HTR-8/SVneo (cell line): ENCODE measurements at regions not wholly inside any gene's neighbourhood (a gene's known extent, or its start where the extent isn't known, plus 50 kb on each side); places are given as distances from the start of the nearest gene placed in this dataset.

ENCODE experiments used
- DNase-seq: peaks from one replicate; pipeline ENCODE4 v3.0.0; 2011; ENCODE audit warnings: low spot score, mixed read lengths; ENCODE audit not compliant: insufficient read length
- FAIRE-seq: peaks from 2 replicates; lab custom pipeline; 2011; peaks lifted over from hg19 to GRCh38; lab: Jason Lieb, UNC

DNA sequence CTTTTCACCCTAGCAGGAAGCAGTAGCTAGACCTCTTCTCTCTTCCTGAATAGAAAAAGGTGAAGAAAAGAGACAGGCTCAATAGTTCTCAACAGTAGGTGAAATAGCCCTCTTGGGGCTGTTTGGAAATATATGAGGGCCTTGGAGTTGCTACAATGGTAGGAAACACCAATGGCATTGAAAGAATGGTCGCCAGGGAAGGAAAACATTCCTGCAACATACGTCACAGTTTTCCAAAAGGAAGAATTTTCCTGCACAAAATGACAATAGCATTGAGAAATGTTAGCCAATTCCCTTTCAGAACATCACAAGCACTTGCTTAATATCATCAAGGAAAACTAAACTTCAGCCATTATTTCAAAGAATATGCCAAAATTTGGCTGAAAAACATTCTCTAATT, 484.5 kb downstream of the IGSF11 start:
- DNase-seq (no peak), FAIRE-seq (no peak)

DNA sequence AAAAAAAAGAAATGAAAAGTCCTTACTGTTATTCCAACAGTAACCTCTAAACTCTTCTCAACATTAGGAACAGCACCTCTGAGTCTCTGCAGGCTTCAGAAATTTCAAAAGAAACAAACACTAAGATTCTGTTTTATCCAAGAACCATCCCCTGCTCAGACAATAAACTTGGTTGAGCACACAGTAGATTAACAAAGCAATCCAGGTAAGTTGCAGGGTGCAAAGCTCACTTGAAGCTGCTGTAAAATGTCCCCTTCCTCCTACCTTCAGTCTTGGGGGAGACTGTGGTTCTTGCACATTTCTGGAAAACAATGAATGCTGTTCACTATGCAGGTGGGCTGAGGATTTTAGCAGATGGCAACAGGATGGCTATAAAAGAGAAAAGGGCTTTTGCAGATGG, 484.1 kb downstream of the IGSF11 start:
- DNase-seq, result no peak
- FAIRE-seq, result no peak

DNA sequence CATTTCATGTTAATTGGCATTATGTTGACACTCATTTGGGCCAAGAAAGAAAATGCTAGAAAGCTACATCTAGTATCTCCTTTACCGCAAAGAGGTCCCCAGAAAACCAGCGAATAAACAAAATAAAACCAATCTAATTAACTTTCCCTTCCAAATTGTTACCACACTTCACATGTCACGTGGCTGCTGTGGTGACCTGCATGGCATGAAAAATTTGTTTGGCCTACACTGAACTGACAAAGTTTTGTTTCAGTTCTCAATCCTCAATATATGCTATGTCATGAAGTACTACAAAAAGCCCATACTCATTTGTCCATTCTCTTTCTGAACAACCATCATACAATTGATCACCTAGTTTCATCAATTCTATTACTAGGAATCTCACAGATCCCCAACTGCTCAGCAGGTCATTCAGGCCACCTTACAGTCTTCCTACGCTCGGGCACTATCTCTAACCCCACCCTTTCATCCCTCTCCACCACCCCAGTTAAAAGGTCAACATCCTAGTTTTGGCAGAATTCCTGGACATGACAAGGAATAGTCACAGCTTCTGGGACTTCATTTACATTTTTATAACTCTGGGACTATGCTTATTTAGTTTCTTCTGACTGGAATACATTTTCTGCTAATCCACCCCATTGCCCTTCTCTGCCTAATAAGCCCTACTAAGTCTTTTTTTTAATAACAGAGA, 480.4 kb downstream of the IGSF11 start:
- DNase-seq, result no peak

DNA sequence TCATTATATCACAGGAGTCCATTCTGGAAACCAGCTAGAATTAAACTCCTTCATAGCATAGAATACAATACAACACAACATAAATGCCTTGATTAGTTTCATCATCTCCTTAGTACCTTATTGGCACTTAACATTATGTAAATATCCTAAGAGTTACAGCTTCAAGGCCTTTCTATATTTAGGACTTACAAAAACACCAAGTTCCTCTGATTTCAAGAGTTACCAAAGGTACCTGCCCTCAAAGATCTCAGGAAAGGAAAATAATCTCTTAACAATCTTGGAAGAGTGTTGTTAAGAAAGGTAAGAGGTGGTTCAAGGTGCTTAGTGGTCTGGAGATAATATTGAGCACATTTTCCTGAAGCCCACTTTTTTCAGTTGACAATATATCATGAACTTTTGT, 477.7 kb downstream of the IGSF11 start:
- DNase-seq (no peak), FAIRE-seq (no peak)

More for the DNA sequence above, 480.4 kb downstream of the IGSF11 start:
- FAIRE-seq, result no peak

- FAIRE-seq, result no peak
- no peak for DNase-seq
These were observed 477.1 kb downstream of the IGSF11 start for GRCh38 chr3:118557513-118557912.

- FAIRE-seq (no peak), DNase-seq (no peak)
These were observed 475.4 kb downstream of the IGSF11 start for GRCh38 chr3:118559286-118559685.

GRCh38 chr3:118564800-118565199, 469.8 kb downstream of the IGSF11 start:
- DNase-seq (no peak), FAIRE-seq (no peak)

DNA sequence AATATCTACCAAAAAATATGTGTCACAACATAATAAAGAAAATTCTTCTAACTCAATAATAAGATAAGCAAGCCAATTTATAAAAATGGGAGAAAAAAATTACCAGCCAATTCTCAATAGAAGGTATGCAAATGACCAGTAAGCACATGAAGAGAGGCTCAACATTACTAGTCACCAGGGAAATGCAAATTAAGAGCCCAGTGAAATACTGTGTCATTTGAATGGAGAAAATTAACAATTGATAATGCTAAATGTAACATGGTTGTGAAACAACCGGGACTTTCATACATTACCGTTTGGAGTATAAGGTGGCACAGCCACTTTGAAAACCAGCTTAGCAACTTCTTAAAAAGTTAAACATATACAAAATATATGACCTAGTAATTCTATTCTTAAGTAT, 460.7 kb downstream of the IGSF11 start:
- no peak for FAIRE-seq
- DNase-seq, result no peak

DNA sequence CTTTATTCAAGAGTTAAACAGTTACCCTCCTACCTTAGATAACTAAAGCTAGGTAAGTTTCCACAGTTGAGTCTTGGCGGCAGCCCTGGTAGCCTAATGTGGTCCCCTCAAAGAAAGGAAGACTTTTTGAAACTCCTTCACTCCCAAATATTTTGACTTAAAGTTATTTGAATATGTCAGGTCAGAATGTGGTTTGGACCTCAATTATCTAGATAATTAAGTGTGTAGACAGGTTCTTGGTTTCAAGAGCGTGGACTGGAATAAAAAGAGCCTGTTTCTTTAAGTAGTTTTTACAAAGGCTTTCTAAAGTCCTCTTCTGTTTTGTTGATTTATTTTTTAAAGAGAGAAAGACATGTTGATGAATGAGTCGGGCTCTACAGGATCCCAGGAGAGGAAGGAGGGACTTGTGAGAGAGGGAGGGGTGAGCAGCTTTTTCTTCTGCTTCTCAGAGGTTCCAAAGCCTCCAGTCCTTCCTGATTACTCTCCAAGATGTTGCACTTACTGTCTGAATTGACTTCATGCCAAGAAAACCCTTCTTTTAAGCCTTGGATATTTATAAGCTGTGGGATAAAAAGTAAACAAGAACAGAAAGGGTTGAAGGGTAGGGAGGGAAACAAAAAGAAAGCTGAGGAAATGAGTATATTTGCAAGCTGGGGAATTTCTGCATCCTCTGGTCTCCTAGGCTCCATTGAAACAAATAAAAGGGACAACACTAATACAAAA, 457.4 kb downstream of the IGSF11 start:
- no peak for DNase-seq
- FAIRE-seq, result no peak

DNA sequence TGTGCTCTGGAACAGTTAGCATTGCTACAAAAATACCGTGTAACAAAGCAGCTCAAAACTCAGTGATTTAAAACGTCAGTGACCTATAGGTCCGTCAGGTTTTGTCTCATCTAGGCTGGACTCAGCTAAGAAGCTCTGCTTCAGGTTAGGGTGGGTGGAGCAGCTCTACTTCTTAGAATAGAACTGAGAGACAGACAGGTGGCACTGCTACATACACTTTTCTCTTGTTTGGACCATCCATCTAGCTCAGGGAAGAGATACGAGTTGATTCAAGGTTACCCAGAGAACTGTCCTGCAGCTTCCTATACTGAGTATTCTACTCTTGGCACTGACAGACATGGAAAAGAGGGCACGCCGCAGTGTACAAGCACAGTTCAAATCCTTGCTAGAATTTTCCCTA, 456.1 kb downstream of the IGSF11 start:
- FAIRE-seq (no peak), DNase-seq (no peak)

DNA sequence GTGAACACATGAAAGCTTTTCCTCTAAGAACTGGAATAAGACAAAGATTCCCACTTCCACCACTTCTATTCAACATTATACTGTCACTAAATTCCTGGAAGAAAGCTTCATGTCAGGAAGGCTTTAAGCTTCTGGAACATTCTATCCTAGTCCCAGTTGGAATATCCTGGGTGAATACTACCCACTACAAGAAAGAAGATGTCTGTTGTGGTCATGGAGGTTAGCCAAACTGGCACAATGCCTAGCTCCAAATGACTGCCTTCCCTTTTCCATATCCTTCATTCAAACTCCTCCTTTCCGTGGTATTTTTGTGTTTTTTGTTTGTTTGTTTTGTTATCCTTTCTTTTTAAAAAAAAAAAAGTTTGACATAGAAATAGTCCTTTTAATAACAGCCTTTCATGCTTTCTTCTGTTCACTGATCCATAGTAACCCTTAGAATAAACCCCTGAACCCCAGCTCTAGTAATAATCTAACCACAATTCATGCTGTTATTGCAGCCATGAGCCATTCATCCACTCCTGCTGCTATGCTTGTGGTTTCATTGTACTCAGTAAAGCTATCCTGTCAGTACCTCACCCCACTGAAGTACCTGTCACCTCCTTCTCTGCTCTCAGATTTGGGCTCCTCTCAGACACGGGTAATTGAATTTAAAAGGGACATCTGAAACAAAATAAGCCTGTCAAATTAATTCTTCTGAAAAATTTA, 447.5 kb downstream of the IGSF11 start:
- DNase-seq, result no peak
- no peak for FAIRE-seq

GRCh38 chr3:118587847-118588246, 446.8 kb downstream of the IGSF11 start:
- DNase-seq (no peak), FAIRE-seq (no peak)

DNA sequence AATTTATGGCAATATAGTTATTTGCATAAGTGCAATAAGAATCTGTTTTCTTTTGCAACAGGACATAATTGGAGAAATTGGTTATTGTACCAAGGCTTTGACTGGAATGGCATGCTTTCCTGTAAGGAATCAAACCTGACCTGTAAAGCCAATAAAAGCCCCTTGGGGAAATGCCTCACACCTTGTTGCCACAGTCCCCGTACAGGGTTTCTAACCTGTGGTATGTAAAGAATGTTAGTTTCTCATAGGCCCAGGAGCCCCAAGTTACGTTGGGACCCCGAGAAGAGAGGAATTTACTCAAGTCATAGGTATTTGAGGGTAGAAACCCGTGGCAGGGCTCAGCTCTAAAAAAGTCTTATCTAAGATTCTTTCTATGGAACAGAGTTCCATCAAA, 441.4 kb downstream of the IGSF11 start:
- FAIRE-seq, result no peak
- DNase-seq, result no peak

DNA sequence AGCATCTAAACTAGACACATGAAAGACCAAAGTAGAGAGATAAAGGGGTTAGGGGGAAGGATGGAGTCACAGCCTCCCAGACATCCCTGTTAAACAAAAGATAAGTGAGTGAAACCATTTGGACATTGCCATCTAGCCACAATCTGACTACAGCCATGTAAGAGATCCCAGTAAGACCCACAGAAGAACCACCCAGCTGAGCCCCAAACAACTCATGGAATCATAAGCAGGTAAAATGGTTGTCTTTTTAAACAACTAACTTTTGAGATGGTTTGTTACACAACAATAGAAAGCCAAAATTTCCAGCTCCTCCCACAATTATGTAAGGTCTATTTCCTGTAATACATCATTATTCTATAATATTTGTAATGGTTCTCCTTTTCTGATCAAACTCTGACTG, 437.5 kb downstream of the IGSF11 start:
- FAIRE-seq (no peak), DNase-seq (no peak)

GRCh38 chr3:118607915-118608820, 426.5 kb downstream of the IGSF11 start:
- FAIRE-seq (no peak), DNase-seq (no peak)

- FAIRE-seq, result no peak
- no peak for DNase-seq
These were observed 416.2 kb downstream of the IGSF11 start for GRCh38 chr3:118618247-118619040.

DNA sequence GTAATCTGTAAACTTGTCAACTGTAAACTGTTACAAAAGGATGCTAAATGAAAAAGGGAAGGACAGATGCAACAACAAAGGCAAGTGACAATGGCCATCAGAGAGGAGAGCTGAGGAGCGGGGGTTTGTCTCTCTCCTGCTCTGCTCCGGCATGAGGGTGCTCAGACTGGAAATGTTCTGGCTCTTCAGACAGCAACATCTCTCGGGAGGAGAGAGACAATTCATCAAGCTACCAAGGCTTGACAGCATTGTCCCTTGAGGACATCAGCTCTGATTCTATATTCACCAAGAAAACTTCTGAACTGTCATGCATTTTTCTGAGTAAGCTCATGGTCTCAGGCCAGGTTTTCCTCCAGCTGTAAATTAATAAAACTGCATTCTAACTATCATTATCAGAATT, 408.2 kb downstream of the IGSF11 start:
- FAIRE-seq (no peak), DNase-seq (no peak)

DNA sequence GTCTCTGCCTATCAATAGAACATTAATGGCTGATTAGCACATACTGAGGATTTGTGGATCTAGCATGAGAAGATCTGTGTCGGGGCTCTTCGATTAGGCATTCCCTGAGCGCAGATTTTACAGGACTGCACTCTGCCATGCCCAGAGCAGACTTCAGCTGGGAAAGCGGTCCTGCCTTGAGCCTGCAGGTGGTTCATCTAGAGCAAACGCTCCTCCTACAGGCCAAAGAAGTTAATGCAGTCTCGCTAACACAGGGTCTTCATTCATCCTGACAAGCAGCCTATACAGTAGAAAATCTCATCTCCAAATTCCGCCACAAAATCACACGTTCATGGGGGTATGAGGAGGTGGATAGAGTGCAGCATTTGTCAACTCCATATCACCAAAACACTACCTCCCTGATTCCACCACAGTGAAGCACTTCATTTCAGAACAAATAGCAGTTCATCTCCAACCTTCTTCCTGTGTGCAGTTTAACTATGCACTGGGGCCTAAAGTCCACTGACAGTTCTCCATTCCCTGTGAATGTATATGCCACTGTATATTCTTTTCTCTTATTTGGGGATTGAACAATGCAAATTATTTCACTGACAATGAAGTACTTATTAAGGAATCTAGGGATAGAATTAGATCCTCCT, 405.8 kb downstream of the IGSF11 start:
- DNase-seq, result peak; percentile 23
- FAIRE-seq, result no peak

GRCh38 chr3:118629821-118630220, 404.8 kb downstream of the IGSF11 start:
- no peak for DNase-seq
- no peak for FAIRE-seq
